Neural cell (in vitro differentiated cells): ENCODE measurements at regions not wholly inside any gene's neighbourhood (a gene's known extent, or its start where the extent isn't known, plus 50 kb on each side); places are given as distances from the start of the nearest gene placed in this dataset.

Experiments
- H2AFZ ChIP-seq: fragments of 200-600, 300-800 bp; sonication (generic), shearing (Covaris generic); 2 replicates; pipeline ENCODE4 v1.6.0; 2014; ENCODE audit warnings: low read depth, mild to moderate bottlenecking, antibody characterized with exemption, low read length, moderate library complexity
- H3F3A ChIP-seq: fragments of 200-600 bp; shearing (Covaris generic); 2 replicates; pipeline ENCODE4 v1.6.1; 2016; ENCODE audit warnings: mild to moderate bottlenecking, moderate library complexity, mixed read lengths, antibody characterized with exemption, low read length; ENCODE audit not compliant: insufficient read depth, poor library complexity, severe bottlenecking
- H3K27ac ChIP-seq: fragments of 200-600, 300-800 bp; sonication (generic), shearing (Covaris generic); 2 replicates; pipeline ENCODE4 v1.5.1; 2014; ENCODE audit warnings: mild to moderate bottlenecking, low read length, moderate library complexity
- H3K27me3 ChIP-seq: fragments of 300-800, 200-600 bp; sonication (generic), shearing (Covaris generic); 2 replicates; pipeline ENCODE4 v1.6.0; 2014; ENCODE audit warnings: mild to moderate bottlenecking, low read depth, low read length, moderate library complexity; ENCODE audit not compliant: insufficient read depth
- H3K36me3 ChIP-seq: fragments of 300-800, 200-600 bp; sonication (generic), shearing (Covaris generic); 2 replicates; pipeline ENCODE4 v1.5.1; 2014; ENCODE audit warnings: mild to moderate bottlenecking, antibody characterized with exemption, low read length, moderate library complexity; ENCODE audit not compliant: insufficient read depth
- H3K4me2 ChIP-seq: fragments of 300-800, 200-600 bp; sonication (generic), shearing (Covaris generic); 2 replicates; pipeline ENCODE4 v1.6.0; 2014; ENCODE audit warnings: mild to moderate bottlenecking, low read length
- H3K4me3 ChIP-seq: fragments of 300-800, 200-600 bp; sonication (generic), shearing (Covaris generic); 2 replicates; pipeline ENCODE4 v1.5.1; 2014; ENCODE audit warnings: mild to moderate bottlenecking, low read length, moderate library complexity
- H3K79me2 ChIP-seq: fragments of 200-600 bp; shearing (Covaris generic); replicated peaks from 2 replicates; pipeline ENCODE4 v1.6.0; 2014; ENCODE audit warnings: mild to moderate bottlenecking, low read length, moderate library complexity; ENCODE audit not compliant: insufficient read depth
- H3K9ac ChIP-seq: fragments of 300-800, 200-600 bp; sonication (generic), shearing (Covaris generic); 2 replicates; pipeline ENCODE4 v1.6.1; 2016; ENCODE audit warnings: mild to moderate bottlenecking, low read length, mixed read lengths
- H3K9me2 ChIP-seq: fragments of 200-600 bp; shearing (Covaris generic); 2 replicates; pipeline ENCODE4 v1.6.1; 2016; ENCODE audit warnings: mild to moderate bottlenecking, low read length, mixed read lengths; ENCODE audit not compliant: insufficient read depth
- H3K9me3 ChIP-seq: fragments of 200-600, 300-800 bp; sonication (generic), shearing (Covaris generic); 2 replicates; pipeline ENCODE4 v1.6.1; 2016; ENCODE audit warnings: mild to moderate bottlenecking, mixed run types, low read length, moderate library complexity, mixed read lengths
- H4K20me1 ChIP-seq: fragments of 200-600 bp; shearing (Covaris generic); 2 replicates; pipeline ENCODE4 v1.6.1; 2016; ENCODE audit warnings: mild to moderate bottlenecking, mixed run types; ENCODE audit not compliant: insufficient read depth
- CTCF ChIP-seq: fragments of 450-650 bp; IDR thresholded peaks from 2 replicates; pipeline ENCODE4 v1.5.1; 2014; ENCODE audit warnings: antibody characterized with exemption, mild to moderate bottlenecking, moderate library complexity; ENCODE audit not compliant: poor library complexity, severe bottlenecking
- EP300 ChIP-seq: fragments of 450-650 bp; conservative IDR thresholded peaks from 2 replicates; pipeline ENCODE4 v1.6.1; 2014; ENCODE audit warnings: antibody characterized with exemption, mild to moderate bottlenecking, moderate library complexity; ENCODE audit not compliant: poor library complexity, severe bottlenecking
- EZH2 ChIP-seq: fragments of 200-600, 300-800 bp; shearing (Covaris generic), sonication (generic); IDR thresholded peaks from 2 replicates; pipeline ENCODE4 v1.6.1; 2014; ENCODE audit warnings: antibody characterized with exemption, low read length, borderline replicate concordance, mild to moderate bottlenecking; ENCODE audit not compliant: insufficient read depth, poor library complexity, severe bottlenecking
- MXI1 ChIP-seq: fragments of 450-650 bp; conservative IDR thresholded peaks from 2 replicates; pipeline ENCODE4 v1.6.1; 2014; ENCODE audit warnings: antibody characterized with exemption, mild to moderate bottlenecking; ENCODE audit not compliant: poor library complexity, severe bottlenecking
- POLR2AphosphoS5 ChIP-seq: IDR thresholded peaks from 2 replicates; pipeline ENCODE4 v1.6.1; 2012
- RAD21 ChIP-seq: fragments of 450-650 bp; conservative IDR thresholded peaks from 2 replicates; pipeline ENCODE4 v1.6.1; 2014; ENCODE audit warnings: antibody characterized with exemption, mild to moderate bottlenecking, moderate library complexity
- REST ChIP-seq: IDR thresholded peaks from 2 replicates; pipeline ENCODE4 v1.6.1; 2012; ENCODE audit warnings: borderline replicate concordance
- SMC3 ChIP-seq: fragments of 450-650 bp; conservative IDR thresholded peaks from 2 replicates; pipeline ENCODE4 v1.6.1; 2014; ENCODE audit warnings: antibody characterized with exemption, mild to moderate bottlenecking, moderate library complexity; ENCODE audit not compliant: poor library complexity
- TAF1 ChIP-seq: IDR thresholded peaks from 2 replicates; pipeline ENCODE4 v1.6.1; 2012; ENCODE audit warnings: low read depth

DNA sequence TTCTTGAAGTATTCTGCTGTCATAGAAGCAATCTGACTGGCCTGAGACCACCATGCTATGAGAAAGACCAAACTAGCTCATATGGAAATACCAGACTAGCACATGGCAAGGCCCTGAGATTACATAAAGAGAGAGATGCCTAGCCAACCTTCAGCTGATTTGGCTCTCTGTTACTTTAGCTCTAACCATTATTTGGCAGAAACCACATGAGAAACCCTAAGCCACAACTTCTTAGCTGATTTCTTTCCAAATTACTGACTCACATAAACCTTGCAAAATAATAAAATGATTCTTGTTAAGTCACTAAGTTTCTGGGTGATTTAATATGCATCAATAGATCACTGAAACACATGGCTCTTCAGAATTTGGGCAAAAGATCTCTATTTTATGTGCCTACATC lies 295.0 kb upstream of the ZNF521 start:
- Histone ChIP-seq H4K20me1 (no peaks in the 10 kb centered on the region), H3K36me3 (no peaks in the 10 kb centered on the region), H2AFZ (no peak overlapping the region), H3K79me2 (no peaks in the 10 kb centered on the region), H3K9me2 (no peaks in the 10 kb centered on the region), H3K9me3 (no peaks in the 10 kb centered on the region), H3F3A (no peaks in the 10 kb centered on the region), H3K4me2 (no peak overlapping the region), H3K9ac (no peak overlapping the region), H3K27me3 (no peaks in the 10 kb centered on the region), H3K27ac (no peak overlapping the region), H3K4me3 (no peak overlapping the region)
- TF ChIP-seq CTCF: no peak
- TF ChIP-seq TAF1: no peak
- TF ChIP-seq SMC3: no peak
- TF ChIP-seq EP300: no peak
- TF ChIP-seq REST: no peak
- no peak for TF ChIP-seq POLR2AphosphoS5
- no peak for TF ChIP-seq EZH2
- TF ChIP-seq MXI1: no peak
- no peak for TF ChIP-seq RAD21

GRCh38 chr18:25639596-25639995 lies 287.6 kb upstream of the ZNF521 start:
- Histone ChIP-seq H2AFZ (no peak overlapping the region), H3F3A (no peaks in the 10 kb centered on the region), H3K79me2 (no peaks in the 10 kb centered on the region), H4K20me1 (no peaks in the 10 kb centered on the region), H3K27ac (peak overlapping the region; percentile 41), H3K9ac (no peak overlapping the region), H3K27me3 (no peaks in the 10 kb centered on the region), H3K4me2 (no peak overlapping the region), H3K4me3 (no peak overlapping the region), H3K9me2 (no peaks in the 10 kb centered on the region), H3K9me3 (no peaks in the 10 kb centered on the region), H3K36me3 (no peaks in the 10 kb centered on the region)
- no peak for TF ChIP-seq POLR2AphosphoS5
- TF ChIP-seq EZH2: no peak
- TF ChIP-seq REST: no peak
- no peak for TF ChIP-seq MXI1
- TF ChIP-seq RAD21: no peak
- TF ChIP-seq EP300: no peak
- TF ChIP-seq SMC3: no peak
- no peak for TF ChIP-seq TAF1
- no peak for TF ChIP-seq CTCF
